Left ventricle myocardium inferior (tissue), 1 donor: ENCODE measurements at regions not wholly inside any gene's neighbourhood (a gene's known extent, or its start where the extent isn't known, plus 50 kb on each side); places are given as distances from the start of the nearest gene placed in this dataset.

Experiments
- DNase-seq: peaks from one replicate; pipeline ENCODE4 v3.0.0-alpha.2; 2020
- H3K27ac ChIP-seq: fragments of 200-600 bp; replicated peaks from 2 replicates; pipeline ENCODE4 v1.8.0; 2021
- H3K27me3 ChIP-seq: fragments of 200-600 bp; 2 replicates; pipeline ENCODE4 v1.8.0; 2021; ENCODE audit warnings: low read depth
- H3K36me3 ChIP-seq: fragments of 200-600 bp; 2 replicates; pipeline ENCODE4 v1.8.0; 2021
- H3K4me1 ChIP-seq: fragments of 200-600 bp; 2 replicates; pipeline ENCODE4 v1.8.0; 2021
- H3K4me3 ChIP-seq: fragments of 200-600 bp; 2 replicates; pipeline ENCODE4 v1.8.0; 2021; ENCODE audit warnings: mild to moderate bottlenecking, moderate library complexity
- H3K9me3 ChIP-seq: fragments of 200-600 bp; replicated peaks from 2 replicates; pipeline ENCODE4 v1.8.0; 2021
- intact Hi-C: fragments of 100-400 bp; cut with micrococcal nuclease; formaldehyde crosslinking; loops from one replicate; pipeline ENCODE4 v1.11.0; 2022
- TF ChIP-seq, protein P1 (sequence below): fragments of 200-600 bp; IDR thresholded peaks from 2 replicates; pipeline ENCODE4 v1.8.0; 2021; ENCODE audit warnings: antibody characterized with exemption, mild to moderate bottlenecking, borderline replicate concordance
- donor health status: DM: no; HTN: yes; CAD: no; lungs with severe emphysema.

DNA sequence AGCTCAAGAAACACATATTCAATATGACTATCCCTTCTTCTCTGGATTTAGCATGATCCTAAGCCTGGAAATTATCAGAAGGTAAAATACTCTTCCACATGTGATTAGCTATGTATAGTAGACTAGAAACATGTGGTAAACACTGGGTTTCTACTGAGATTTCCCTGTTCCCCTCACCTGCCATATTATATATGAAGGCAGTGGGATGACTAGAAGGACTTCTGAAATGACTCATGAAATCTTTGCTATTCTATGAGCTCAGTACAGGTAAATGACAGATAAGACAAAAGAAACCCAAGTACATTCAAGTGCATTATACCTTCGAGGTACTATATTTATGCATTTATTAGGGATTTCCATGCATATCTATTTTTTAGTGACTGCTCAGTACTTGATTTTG, 152.9 kb downstream of the DNAJB9 start:
- TF ChIP-seq, protein P1, sequence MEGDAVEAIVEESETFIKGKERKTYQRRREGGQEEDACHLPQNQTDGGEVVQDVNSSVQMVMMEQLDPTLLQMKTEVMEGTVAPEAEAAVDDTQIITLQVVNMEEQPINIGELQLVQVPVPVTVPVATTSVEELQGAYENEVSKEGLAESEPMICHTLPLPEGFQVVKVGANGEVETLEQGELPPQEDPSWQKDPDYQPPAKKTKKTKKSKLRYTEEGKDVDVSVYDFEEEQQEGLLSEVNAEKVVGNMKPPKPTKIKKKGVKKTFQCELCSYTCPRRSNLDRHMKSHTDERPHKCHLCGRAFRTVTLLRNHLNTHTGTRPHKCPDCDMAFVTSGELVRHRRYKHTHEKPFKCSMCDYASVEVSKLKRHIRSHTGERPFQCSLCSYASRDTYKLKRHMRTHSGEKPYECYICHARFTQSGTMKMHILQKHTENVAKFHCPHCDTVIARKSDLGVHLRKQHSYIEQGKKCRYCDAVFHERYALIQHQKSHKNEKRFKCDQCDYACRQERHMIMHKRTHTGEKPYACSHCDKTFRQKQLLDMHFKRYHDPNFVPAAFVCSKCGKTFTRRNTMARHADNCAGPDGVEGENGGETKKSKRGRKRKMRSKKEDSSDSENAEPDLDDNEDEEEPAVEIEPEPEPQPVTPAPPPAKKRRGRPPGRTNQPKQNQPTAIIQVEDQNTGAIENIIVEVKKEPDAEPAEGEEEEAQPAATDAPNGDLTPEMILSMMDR = no peak
- intact Hi-C loops = no loop called here
- no peaks in the 10 kb centered on the region for H3K36me3 ChIP-seq
- no peaks in the 10 kb centered on the region for H3K4me1 ChIP-seq
- H3K27me3 ChIP-seq = no peaks in the 10 kb centered on the region
- DNase-seq = no peak
- no peak overlapping the region for H3K27ac ChIP-seq
- no peak overlapping the region for H3K4me3 ChIP-seq
- H3K9me3 ChIP-seq = no peaks in the 10 kb centered on the region

DNA sequence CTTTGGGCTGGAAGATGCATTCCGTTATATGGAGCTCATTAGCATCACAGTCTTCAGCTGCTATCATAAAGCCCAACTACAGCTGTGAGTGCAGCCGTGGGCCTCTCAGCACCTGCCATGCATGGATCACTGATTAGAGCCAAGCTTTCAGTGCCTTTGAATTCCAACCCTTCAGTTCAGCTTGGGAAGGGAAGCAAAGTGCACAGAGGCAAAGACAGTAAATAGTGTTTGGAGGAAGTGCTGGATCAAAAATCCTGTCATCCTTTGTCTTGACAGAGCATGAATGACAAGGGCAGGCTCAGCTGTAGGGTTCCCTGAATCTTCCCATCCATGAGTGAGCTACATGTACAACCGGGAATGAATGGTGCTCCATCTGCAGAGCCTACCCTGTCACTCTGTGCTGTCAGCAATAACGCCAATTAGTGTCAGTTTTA, 153.7 kb downstream of the DNAJB9 start:
- no peak for DNase-seq
- Histone ChIP-seq H3K4me3 (no peak overlapping the region), H3K9me3 (no peaks in the 10 kb centered on the region), H3K27me3 (no peaks in the 10 kb centered on the region), H3K4me1 (no peaks in the 10 kb centered on the region), H3K36me3 (no peaks in the 10 kb centered on the region), H3K27ac (no peak overlapping the region)
- TF ChIP-seq, protein P1 = no peak
- intact Hi-C loops = no loop called here

DNA sequence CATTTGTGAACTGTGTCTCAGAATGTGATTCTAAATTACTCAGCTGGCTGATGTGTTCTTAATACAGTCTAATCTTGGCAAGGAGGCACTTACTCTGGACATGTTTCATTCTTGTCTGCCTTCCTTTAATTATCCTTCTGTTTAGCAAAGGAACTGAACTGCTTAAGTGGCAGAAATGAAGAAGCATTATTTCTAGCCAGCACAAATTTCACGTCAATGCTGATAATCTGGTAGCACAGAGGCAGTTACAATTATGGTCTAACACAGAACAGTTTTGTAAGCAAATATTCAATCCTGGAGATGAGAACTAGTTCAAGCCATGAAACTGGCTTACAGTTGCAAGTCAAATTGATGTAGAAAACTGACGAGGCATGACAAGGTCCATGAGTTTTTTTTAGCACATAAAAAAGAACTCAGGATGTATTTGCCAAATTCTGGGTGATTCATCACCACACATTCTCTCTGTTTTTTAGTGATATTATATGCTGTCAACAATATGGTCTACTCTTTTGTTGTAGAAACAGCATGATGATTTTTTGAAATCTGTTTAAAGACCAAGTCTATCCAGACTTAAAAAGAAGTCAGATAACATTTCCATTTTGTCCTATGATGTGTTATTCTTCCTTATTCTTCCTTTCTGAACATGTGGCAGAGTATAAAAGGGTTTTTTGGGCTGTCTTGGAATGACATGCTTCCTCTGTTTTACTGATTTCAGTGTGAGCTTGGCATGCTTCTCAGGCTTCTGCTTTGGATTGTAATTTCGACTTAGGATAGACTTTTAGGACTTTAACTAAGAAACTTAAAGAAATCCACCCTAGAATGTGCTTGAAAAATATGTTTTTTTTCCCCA, 154.8 kb downstream of the DNAJB9 start:
- Histone ChIP-seq H3K36me3 (no peaks in the 10 kb centered on the region), H3K4me1 (no peaks in the 10 kb centered on the region), H3K9me3 (no peaks in the 10 kb centered on the region), H3K4me3 (no peak overlapping the region), H3K27me3 (no peaks in the 10 kb centered on the region), H3K27ac (no peak overlapping the region)
- DNase-seq = no peak
- intact Hi-C loops = no loop called here
- TF ChIP-seq, protein P1 = no peak

DNA sequence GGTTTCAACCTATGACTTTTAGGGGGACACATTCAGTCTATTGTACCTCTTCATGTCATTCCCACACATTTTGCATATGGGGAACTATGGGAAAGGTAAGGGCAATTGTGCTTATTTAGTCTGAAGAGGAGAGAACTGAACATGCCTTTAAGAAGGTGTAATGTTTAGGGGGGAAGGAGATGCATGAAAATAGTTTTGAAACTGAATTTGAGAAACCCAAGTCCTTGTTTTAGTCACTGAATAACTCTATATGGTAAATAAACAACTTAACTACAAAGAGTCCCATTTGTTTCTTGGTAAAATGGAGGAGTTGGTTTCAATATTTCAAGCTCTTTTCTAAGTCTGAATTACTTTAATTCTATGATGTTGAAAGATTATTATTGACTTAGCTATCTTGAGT, 166.1 kb downstream of the DNAJB9 start:
- DNase-seq = no peak
- Histone ChIP-seq H3K27ac (no peak overlapping the region), H3K9me3 (no peaks in the 10 kb centered on the region), H3K4me3 (no peak overlapping the region), H3K4me1 (no peaks in the 10 kb centered on the region), H3K36me3 (no peaks in the 10 kb centered on the region), H3K27me3 (no peaks in the 10 kb centered on the region)
- intact Hi-C loops = no loop called here
- TF ChIP-seq, protein P1 = no peak

DNA sequence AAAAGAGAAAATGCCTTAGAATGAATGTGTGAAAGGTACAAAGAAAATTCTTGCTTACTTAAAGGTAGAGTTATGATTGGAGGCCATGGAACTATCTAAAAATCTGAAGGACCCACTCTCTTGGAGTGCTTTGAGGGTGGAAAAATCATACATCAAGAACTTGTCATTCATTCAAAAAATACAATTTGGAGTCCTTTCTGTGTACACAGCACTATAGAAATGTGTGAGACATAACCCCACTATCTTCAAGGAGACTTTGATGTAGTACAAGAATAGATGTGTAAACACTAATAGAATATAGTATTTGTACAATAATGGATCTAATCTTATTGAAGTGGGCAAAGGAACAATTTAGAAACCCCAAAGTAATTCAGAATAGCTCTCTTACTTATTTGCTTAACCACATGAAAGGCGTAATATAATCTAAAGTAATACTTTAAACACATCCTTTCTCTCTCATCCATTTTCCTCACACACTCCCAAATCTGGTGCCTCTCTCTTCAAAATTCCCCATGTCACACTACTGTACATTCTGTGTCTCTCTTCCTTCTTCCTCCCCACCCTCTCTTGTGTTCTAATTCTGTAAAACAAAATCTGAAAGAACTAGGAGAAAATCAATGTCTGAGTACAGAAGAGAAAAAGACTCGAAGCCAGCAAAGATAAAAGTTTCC, 166.7 kb downstream of the DNAJB9 start:
- Histone ChIP-seq H3K9me3 (no peaks in the 10 kb centered on the region), H3K4me3 (no peak overlapping the region), H3K4me1 (no peaks in the 10 kb centered on the region), H3K27me3 (no peaks in the 10 kb centered on the region), H3K27ac (no peak overlapping the region), H3K36me3 (no peaks in the 10 kb centered on the region)
- no peak for DNase-seq
- intact Hi-C loops = no loop called here
- TF ChIP-seq, protein P1 = no peak
